HepG2 (cell line): ENCODE measurements at regions not wholly inside any gene's neighbourhood (a gene's known extent, or its start where the extent isn't known, plus 50 kb on each side); places are given as distances from the start of the nearest gene placed in this dataset.

Experiments used
- ATAC-seq: fragments of 200-7000 bp; cut with Tn5 transposase; 3 replicates; pipeline ENCODE4 v1.9.1; 2020; ENCODE audit warnings: mild to moderate bottlenecking, moderate library complexity
- BruUV-seq: library from RNA; stranded (reverse); fragments of 400-500 nt; replicated peaks from 2 replicates; lab custom pipeline; 2021; lab: Mats Ljungman, UMichigan
- CTCF ChIA-PET: fragments of 300-600 bp; formaldehyde crosslinking; extraction: SDS; loops from one replicate; lab custom pipeline; 2021; ENCODE audit warnings: low total read pairs, inconsistent platforms, low intra/inter-chr PET ratio; lab: Yijun Ruan, JAX
- POLR2A ChIA-PET: fragments of 350-600 bp; sonication (Branson Sonifier 250); formaldehyde crosslinking; loops from one replicate; lab custom pipeline; 2020; ENCODE audit warnings: antibody characterized with exemption, inconsistent platforms; lab: Yijun Ruan, JAX
- DNase-seq: peaks from one replicate; pipeline ENCODE4 v3.0.0-alpha.2; 2015; ENCODE audit warnings: low spot score
- FAIRE-seq: peaks from 3 replicates; lab custom pipeline; 2011; peaks lifted over from hg19 to GRCh38; lab: Jason Lieb, UNC
- H2AFZ ChIP-seq: one replicate; pipeline ENCODE4 v1.6.1; 2011; ENCODE audit warnings: low read length, inconsistent platforms
- H3K27ac ChIP-seq: fragments of 300-600 bp; 3 replicates; pipeline ENCODE4 v1.8.0; 2011; ENCODE audit warnings: mixed run types, mild to moderate bottlenecking, mixed read lengths, low read length, inconsistent platforms; ENCODE audit not compliant: insufficient read depth; ENCODE audit errors: extremely low read length
- H3K27me3 ChIP-seq, 2 experiments: fragments of 200-600 bp in 1 of 2; 2 replicates in 1 of 2; 3 replicates in 1 of 2; pipeline versions ENCODE4 v1.6.0 to v1.8.0; 2011; ENCODE audit warnings: low read length in 2 of 2, mild to moderate bottlenecking in 2 of 2, moderate library complexity in 2 of 2, inconsistent platforms in 1 of 2; ENCODE audit not compliant: insufficient read depth in 2 of 2, control insufficient read depth in 1 of 2
- H3K36me3 ChIP-seq, 2 experiments: fragments of 200-600 bp in 1 of 2; replicated peaks in 1 of 2; 2 replicates in 1 of 2; 3 replicates in 1 of 2; pipeline versions ENCODE4 v1.5.1 to v1.8.0; 2011; ENCODE audit warnings: low read length in 2 of 2, inconsistent platforms in 1 of 2; ENCODE audit not compliant: insufficient read depth in 2 of 2, control insufficient read depth in 1 of 2
- H3K4me1 ChIP-seq: 2 replicates; pipeline ENCODE4 v1.5.1; 2012; ENCODE audit warnings: low read length, inconsistent platforms; ENCODE audit not compliant: insufficient read depth
- H3K4me2 ChIP-seq: 2 replicates; pipeline ENCODE4 v1.6.0; 2011; ENCODE audit warnings: low read depth, low read length, inconsistent platforms
- H3K4me3 ChIP-seq, 3 experiments: fragments of 200-600 bp in 1 of 3; sonication (generic), shearing (Covaris generic) in 1 of 3; replicated peaks in 1 of 3; 2 replicates each; pipeline ENCODE4 v1.5.1; 2011 to 2016; ENCODE audit warnings: low read length in 3 of 3, inconsistent platforms in 2 of 3, low read depth in 2 of 3, mild to moderate bottlenecking in 2 of 3, control low read depth in 1 of 3, mixed read lengths in 1 of 3; ENCODE audit not compliant: insufficient read depth in 1 of 3
- H3K79me2 ChIP-seq: one replicate; pipeline ENCODE4 v1.6.1; 2011; ENCODE audit warnings: low read length, inconsistent platforms; ENCODE audit not compliant: insufficient read depth
- H3K9ac ChIP-seq: 2 replicates; pipeline ENCODE4 v1.6.0; 2011; ENCODE audit warnings: mild to moderate bottlenecking, low read depth, low read length, inconsistent platforms; ENCODE audit not compliant: insufficient read depth
- H3K9me3 ChIP-seq: 2 replicates; pipeline ENCODE4 v1.5.1; 2012; ENCODE audit warnings: mild to moderate bottlenecking, low read length
- H4K20me1 ChIP-seq: 2 replicates; pipeline ENCODE4 v1.6.0; 2011; ENCODE audit warnings: inconsistent platforms, mild to moderate bottlenecking, low read length, moderate library complexity; ENCODE audit not compliant: insufficient read depth
- BRF2 ChIP-seq: sonication (generic); formaldehyde crosslinking; IDR thresholded peaks from 2 replicates; pipeline ENCODE4 v1.8.1; 2022; ENCODE audit warnings: mild to moderate bottlenecking, missing genetic modification reagents
- DMAP1 ChIP-seq: IDR thresholded peaks from 2 replicates; pipeline ENCODE4 v1.6.1; 2016
- GATAD1 ChIP-seq: IDR thresholded peaks from 2 replicates; pipeline ENCODE4 v1.6.1; 2016; ENCODE audit warnings: missing genetic modification reagents, missing compliant biosample characterization
- HES4 ChIP-seq: sonication (generic); formaldehyde crosslinking; IDR thresholded peaks from 2 replicates; pipeline ENCODE4 v1.9.0; 2021; ENCODE audit warnings: mild to moderate bottlenecking, missing genetic modification reagents, borderline replicate concordance
- HNRNPH1 ChIP-seq: fragments of 200-400 bp; formaldehyde crosslinking; optimal IDR thresholded peaks from 2 replicates; pipeline ENCODE3; 2017; ENCODE audit warnings: mild to moderate bottlenecking, low read depth, low read length
- MBNL3 ChIP-seq: fragments of 250-450 bp; sonication (Bioruptor Pico); conservative IDR thresholded peaks from 2 replicates; pipeline ENCODE4 v1.8.0; 2022; ENCODE audit warnings: mild to moderate bottlenecking, inconsistent platforms
- MZF1 ChIP-seq: sonication (generic); formaldehyde crosslinking; IDR thresholded peaks from 2 replicates; pipeline ENCODE4 v1.8.1; 2023; ENCODE audit warnings: mild to moderate bottlenecking, missing genetic modification reagents, borderline replicate concordance
- RFX5 ChIP-seq: IDR thresholded peaks from 2 replicates; pipeline ENCODE4 v1.6.1; 2011; ENCODE audit warnings: low read depth, low read length, improper control_type of control experiment
- SALL1 ChIP-seq: sonication (generic); formaldehyde crosslinking; IDR thresholded peaks from 2 replicates; pipeline ENCODE4 v1.8.0; 2022; ENCODE audit warnings: mild to moderate bottlenecking, missing genetic modification reagents
- TFAP4 ChIP-seq: sonication (generic); IDR thresholded peaks from 2 replicates; pipeline ENCODE4 v1.6.1; 2016; ENCODE audit warnings: low read depth, borderline replicate concordance
- ZBTB1 ChIP-seq: sonication (generic); formaldehyde crosslinking; IDR thresholded peaks from 2 replicates; pipeline ENCODE4 v1.4.0; 2020; ENCODE audit warnings: missing genetic modification reagents, borderline replicate concordance
- ZNF225 ChIP-seq: sonication (generic); formaldehyde crosslinking; IDR thresholded peaks from 2 replicates; pipeline ENCODE4 v1.4.0; 2020; ENCODE audit warnings: mild to moderate bottlenecking, missing genetic modification reagents
- ZNF274 ChIP-seq: sonication (generic); formaldehyde crosslinking; IDR thresholded peaks from 2 replicates; pipeline ENCODE4 v1.5.1; 2020; ENCODE audit warnings: mild to moderate bottlenecking, missing genetic modification reagents
- ZNF503 ChIP-seq: sonication (generic); formaldehyde crosslinking; IDR thresholded peaks from 2 replicates; pipeline ENCODE4 v1.4.0; 2020; ENCODE audit warnings: missing genetic modification reagents
- ZNF546 ChIP-seq: sonication (generic); formaldehyde crosslinking; conservative IDR thresholded peaks from 2 replicates; pipeline ENCODE4 v1.8.1; 2023; ENCODE audit warnings: mild to moderate bottlenecking, missing genetic modification reagents
- ZNF589 ChIP-seq: sonication (generic); formaldehyde crosslinking; conservative IDR thresholded peaks from 2 replicates; pipeline ENCODE4 v1.8.0; 2022; ENCODE audit warnings: mild to moderate bottlenecking, moderate library complexity, missing genetic modification reagents
- ZNF597 ChIP-seq: sonication (generic); formaldehyde crosslinking; IDR thresholded peaks from 2 replicates; pipeline ENCODE4 v1.5.0; 2020; ENCODE audit warnings: missing genetic modification reagents
- ZNF720 ChIP-seq: sonication (generic); formaldehyde crosslinking; IDR thresholded peaks from 2 replicates; pipeline ENCODE4 v1.4.0; 2020; ENCODE audit warnings: missing genetic modification reagents
- ZNF780A ChIP-seq: sonication (generic); formaldehyde crosslinking; IDR thresholded peaks from 2 replicates; pipeline ENCODE4 v1.8.0; 2022; ENCODE audit warnings: mild to moderate bottlenecking, missing genetic modification reagents, moderate library complexity
- ZSCAN12 ChIP-seq: sonication (generic); formaldehyde crosslinking; IDR thresholded peaks from 2 replicates; pipeline ENCODE4 v1.9.0; 2021; ENCODE audit warnings: mild to moderate bottlenecking, missing genetic modification reagents
- WGBS: methylation state at CpG from one replicate; pipeline ENCODE4 v1.1.6; 2017; ENCODE audit warnings: low lambda C conversion rate; 5-methylcytosine and 5-hydroxymethylcytosine counted together
- in situ Hi-C: cut with HindIII; loops from 2 replicates; pipeline ENCODE4 v1.10.0; 2017; ENCODE audit warnings: low pct_unique_long_range_greater_than_20kb; ENCODE audit not compliant: extremely low pct_ligation_motif_present
- intact Hi-C: fragments of 100-400 bp; cut with micrococcal nuclease; formaldehyde crosslinking; loops from one replicate; pipeline ENCODE4 v1.10.0; 2022; ENCODE audit not compliant: unreplicated experiment
- TF ChIP-seq, protein P1 (sequence below): IDR thresholded peaks from 2 replicates; pipeline ENCODE4 v1.6.1; 2012; ENCODE audit warnings: inconsistent platforms

DNA sequence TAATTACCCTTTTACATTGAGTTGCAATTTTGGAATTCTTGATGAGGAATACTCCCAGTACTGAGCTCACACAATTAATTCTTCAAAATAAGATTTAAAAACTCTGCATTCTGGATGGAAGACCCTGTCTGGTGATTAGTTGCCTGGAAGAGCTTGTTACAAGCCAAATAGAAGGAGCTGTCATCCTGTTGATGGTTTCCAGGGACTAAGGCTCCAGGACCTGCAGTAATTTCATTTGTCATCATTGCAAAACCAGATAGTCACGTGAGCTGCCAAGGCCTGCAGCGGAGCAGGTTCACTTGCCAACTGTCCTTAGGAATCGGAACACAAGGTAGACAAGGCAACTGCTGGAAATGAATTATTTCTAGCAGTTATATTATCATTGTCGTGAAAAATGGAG is 597.7 kb downstream of the CCDC171 start (continued):
- TF ChIP-seq ZNF597 (CRISPR knock-in tag) (no peak), MZF1 (CRISPR knock-in tag) (no peak), HNRNPH1 (no peak), TFAP4 (no peak)
- TF ChIP-seq, protein P1, sequence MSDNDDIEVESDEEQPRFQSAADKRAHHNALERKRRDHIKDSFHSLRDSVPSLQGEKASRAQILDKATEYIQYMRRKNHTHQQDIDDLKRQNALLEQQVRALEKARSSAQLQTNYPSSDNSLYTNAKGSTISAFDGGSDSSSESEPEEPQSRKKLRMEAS: no peak

DNA sequence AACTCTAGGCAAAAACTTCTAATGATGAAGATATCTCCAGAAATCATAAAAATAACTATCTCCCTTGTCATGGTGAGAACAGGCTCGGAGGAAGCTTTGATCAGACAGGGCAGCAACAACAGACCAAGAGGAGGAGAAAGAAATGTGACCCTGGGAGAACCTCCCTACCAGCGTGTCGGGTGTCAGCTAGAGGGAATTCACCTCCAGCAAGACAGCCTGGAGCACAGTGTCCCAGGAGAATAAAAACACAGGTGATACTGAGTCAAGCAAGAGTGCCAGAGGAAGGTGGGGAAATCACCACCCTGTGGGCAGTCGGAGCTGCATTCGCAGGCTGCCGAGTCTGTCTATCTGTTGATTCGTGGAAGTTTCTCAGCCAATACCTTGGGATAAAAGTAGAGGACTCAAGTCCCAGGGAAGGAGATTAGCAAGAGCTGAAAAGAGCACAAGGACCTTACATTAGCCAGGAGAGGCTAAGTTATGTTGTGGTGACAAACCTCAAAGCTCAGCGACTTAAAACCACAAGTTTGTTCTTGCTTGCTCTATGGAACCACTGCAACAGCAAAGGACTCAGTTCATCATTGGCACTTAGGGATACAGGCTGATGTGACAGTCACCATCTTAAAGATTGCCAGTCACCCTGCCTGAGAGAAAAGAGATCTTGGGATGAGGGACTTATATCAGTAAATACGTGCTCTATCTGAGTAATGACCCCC is 598.3 kb downstream of the CCDC171 start:
- H3K9me3 ChIP-seq: no peaks in the 10 kb centered on the region
- DNase-seq (no peak), ATAC-seq (no peak), FAIRE-seq (no peak)
- no peaks in the 10 kb centered on the region for H3K36me3 ChIP-seq
- H3K9ac ChIP-seq: no peak overlapping the region
- intact Hi-C loops (no loop called here), in situ Hi-C loops (no loop called here)
- H3K27me3 ChIP-seq: peaks cover 0 to 18% of the 10 kb centered on the region in 2 experiments; a peak in 1 of 5 replicates
- BruUV-seq: no TSS peak
- H3K4me2 ChIP-seq: no peak overlapping the region
- no peaks in the 10 kb centered on the region for H3K4me1 ChIP-seq
- WGBS: 45% methylated on average over 9 of the region's 9 CpGs
- no peak overlapping the region for H3K27ac ChIP-seq
- CTCF ChIA-PET: no interaction called here
- H4K20me1 ChIP-seq: no peaks in the 10 kb centered on the region
- POLR2A ChIA-PET: no interaction called here
- H3K79me2 ChIP-seq: no peaks in the 10 kb centered on the region
- no peak overlapping the region for H3K4me3 ChIP-seq
- H2AFZ ChIP-seq: no peak overlapping the region
- TF ChIP-seq ZNF780A (CRISPR knock-in tag) (no peak), SALL1 (no peak), ZNF589 (CRISPR knock-in tag) (no peak), ZSCAN12 (CRISPR knock-in tag) (no peak), RFX5 (no peak), ZBTB1 (no peak), MBNL3 (CRISPR knock-in tag) (no peak), HES4 (CRISPR knock-in tag) (no peak), ZNF503 (no peak), ZNF274 (no peak), GATAD1 (CRISPR knock-in tag) (no peak), ZNF720 (CRISPR knock-in tag) (no peak), BRF2 (no peak), ZNF546 (CRISPR knock-in tag) (no peak), ZNF225 (CRISPR knock-in tag) (no peak), DMAP1 (CRISPR knock-in tag) (no peak)
